Neuron (in vitro differentiated cells): ENCODE measurements at regions not wholly inside any gene's neighbourhood (a gene's known extent, or its start where the extent isn't known, plus 50 kb on each side); places are given as distances from the start of the nearest gene placed in this dataset.

Experiments used
- H2AFZ ChIP-seq: one replicate; pipeline ENCODE4 v1.6.1; 2013; ENCODE audit warnings: low read depth, mild to moderate bottlenecking, inconsistent platforms, low read length, moderate library complexity
- H3K27me3 ChIP-seq: one replicate; pipeline ENCODE4 v1.6.1; 2013; ENCODE audit warnings: low read length; ENCODE audit not compliant: insufficient read depth
- H3K36me3 ChIP-seq: one replicate; pipeline ENCODE4 v1.6.1; 2013; ENCODE audit warnings: low read length; ENCODE audit not compliant: insufficient read depth
- H3K4me1 ChIP-seq: one replicate; pipeline ENCODE4 v1.6.1; 2013; ENCODE audit warnings: low read length; ENCODE audit not compliant: insufficient read depth
- H3K4me3 ChIP-seq: 2 replicates; pipeline ENCODE4 v1.5.1; 2013; ENCODE audit warnings: mild to moderate bottlenecking, low read length, moderate library complexity
- H3K9me3 ChIP-seq: one replicate; pipeline ENCODE4 v1.6.1; 2013; ENCODE audit warnings: low read length

DNA sequence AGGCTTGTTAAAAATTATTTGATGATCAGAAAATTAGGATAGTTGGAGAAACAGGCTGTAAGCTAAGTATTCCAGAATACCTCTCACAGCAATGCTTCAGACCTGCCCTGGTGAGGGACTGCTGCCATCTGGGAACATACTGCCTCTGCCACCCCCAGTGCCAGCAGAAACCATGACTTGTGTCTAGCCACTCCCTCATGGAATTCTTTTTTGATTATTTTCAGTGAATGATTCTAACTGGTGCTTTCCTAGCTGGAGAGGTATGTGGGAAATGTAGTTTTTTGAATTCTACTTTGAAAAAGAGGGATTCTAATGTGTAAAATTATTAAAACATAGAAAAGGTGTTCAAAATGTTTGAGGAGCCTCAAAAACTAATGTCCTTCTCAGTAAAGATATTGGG lies 126.3 kb downstream of the HMHB1 start:
- H2AFZ ChIP-seq: no peak overlapping the region
- no peaks in the 10 kb centered on the region for H3K27me3 ChIP-seq
- H3K4me3 ChIP-seq: no peak overlapping the region
- H3K4me1 ChIP-seq: no peaks in the 10 kb centered on the region
- H3K9me3 ChIP-seq: no peaks in the 10 kb centered on the region
- H3K36me3 ChIP-seq: no peaks in the 10 kb centered on the region

- H3K4me1 ChIP-seq: no peaks in the 10 kb centered on the region
- H3K27me3 ChIP-seq: no peaks in the 10 kb centered on the region
- H3K9me3 ChIP-seq: no peaks in the 10 kb centered on the region
- H2AFZ ChIP-seq: no peak overlapping the region
- H3K36me3 ChIP-seq: no peaks in the 10 kb centered on the region
- no peak overlapping the region for H3K4me3 ChIP-seq
These were observed 134.9 kb downstream of the HMHB1 start for GRCh38 chr5:143946837-143947236.

GRCh38 chr5:143947313-143947712 lies 135.4 kb downstream of the HMHB1 start:
- H3K4me3 ChIP-seq: no peak overlapping the region
- H3K36me3 ChIP-seq: no peaks in the 10 kb centered on the region
- no peaks in the 10 kb centered on the region for H3K4me1 ChIP-seq
- no peaks in the 10 kb centered on the region for H3K9me3 ChIP-seq
- no peak overlapping the region for H2AFZ ChIP-seq
- no peaks in the 10 kb centered on the region for H3K27me3 ChIP-seq

DNA sequence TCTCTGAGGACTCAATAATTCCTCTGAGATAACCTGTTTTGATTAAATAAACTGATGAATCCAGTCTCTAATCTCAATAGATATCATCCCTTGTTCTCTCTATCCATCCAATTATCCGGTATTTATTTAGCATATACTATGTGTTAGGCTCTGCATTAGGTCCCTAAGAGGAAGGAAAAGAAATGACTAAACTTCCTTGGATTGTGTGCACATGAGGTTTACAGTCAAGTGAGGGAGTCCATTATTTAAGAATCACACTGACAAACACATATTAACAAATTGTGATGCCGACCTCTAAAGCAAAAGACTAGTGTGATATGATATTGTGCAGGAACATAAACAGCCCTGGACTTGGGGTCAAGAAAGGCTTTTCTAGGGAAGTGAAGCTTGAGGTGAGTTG lies 140.8 kb downstream of the HMHB1 start:
- H3K4me3 ChIP-seq: no peak overlapping the region
- H3K36me3 ChIP-seq: no peaks in the 10 kb centered on the region
- H3K4me1 ChIP-seq: no peaks in the 10 kb centered on the region
- H2AFZ ChIP-seq: no peak overlapping the region
- no peaks in the 10 kb centered on the region for H3K27me3 ChIP-seq
- no peaks in the 10 kb centered on the region for H3K9me3 ChIP-seq

DNA sequence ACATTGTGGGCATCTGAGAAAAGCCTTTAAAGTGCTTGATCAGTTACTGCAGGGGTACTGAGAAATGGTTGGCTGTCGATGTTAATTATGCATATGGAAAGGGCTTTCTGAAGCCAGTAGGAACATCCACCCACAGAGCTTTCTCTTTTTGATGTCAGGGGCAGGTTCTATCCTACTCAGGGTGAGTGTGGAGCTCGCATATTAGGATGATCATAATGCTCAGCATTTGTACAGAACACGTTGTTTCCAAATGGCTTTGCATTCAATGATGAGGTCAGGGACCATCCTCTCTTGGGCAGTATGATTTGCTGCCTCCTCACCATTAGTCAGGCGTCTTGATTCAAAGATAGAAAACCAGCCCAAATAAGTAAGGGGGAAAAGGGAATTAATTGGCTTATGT lies 141.9 kb downstream of the HMHB1 start:
- Histone ChIP-seq H3K9me3 (no peaks in the 10 kb centered on the region), H3K4me1 (no peaks in the 10 kb centered on the region), H3K36me3 (no peaks in the 10 kb centered on the region), H3K4me3 (no peak overlapping the region), H3K27me3 (no peaks in the 10 kb centered on the region), H2AFZ (no peak overlapping the region)

DNA sequence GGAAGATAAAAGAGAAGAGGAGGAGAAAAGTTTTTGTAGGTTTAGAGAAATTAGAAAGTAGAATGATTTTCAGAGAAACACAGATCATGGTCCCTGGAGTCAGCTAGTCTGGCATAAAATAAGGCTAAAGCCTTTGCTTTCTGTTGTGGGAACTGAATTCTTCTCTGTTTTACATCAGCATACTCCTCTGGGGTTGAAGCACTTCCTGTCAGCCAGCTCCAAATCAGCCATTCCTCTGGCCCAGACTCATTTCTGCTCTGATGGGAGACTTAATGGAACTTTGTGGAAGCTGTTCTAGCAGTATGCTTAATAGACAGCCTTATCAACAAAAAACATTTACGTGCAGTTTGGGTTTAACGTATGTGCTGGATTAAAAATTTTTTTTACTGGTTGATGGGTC lies 143.2 kb downstream of the HMHB1 start:
- no peak overlapping the region for H3K4me3 ChIP-seq
- H3K9me3 ChIP-seq: no peaks in the 10 kb centered on the region
- H3K27me3 ChIP-seq: no peaks in the 10 kb centered on the region
- H3K4me1 ChIP-seq: no peaks in the 10 kb centered on the region
- H3K36me3 ChIP-seq: no peaks in the 10 kb centered on the region
- H2AFZ ChIP-seq: no peak overlapping the region

DNA sequence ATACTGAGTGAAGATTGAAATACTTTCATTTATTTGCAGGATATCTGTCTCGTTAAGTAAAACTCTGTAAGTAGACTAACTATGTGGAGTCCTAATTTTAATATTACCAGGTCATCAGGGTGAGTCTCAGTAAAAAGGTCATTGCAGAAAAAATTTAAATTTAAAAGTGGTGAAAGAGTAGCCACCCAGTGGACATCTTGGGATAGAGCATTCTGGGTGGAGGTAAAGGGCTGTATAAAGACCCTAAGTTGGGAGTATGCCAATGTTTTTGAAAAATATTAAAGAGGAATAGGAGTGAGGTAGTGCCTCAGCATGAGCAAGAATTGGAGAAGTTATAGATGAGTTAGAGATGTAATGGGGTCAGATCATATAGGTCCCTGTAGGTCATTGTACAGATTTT lies 145.5 kb downstream of the HMHB1 start:
- Histone ChIP-seq H2AFZ (no peak overlapping the region), H3K9me3 (no peaks in the 10 kb centered on the region), H3K4me1 (no peaks in the 10 kb centered on the region), H3K27me3 (no peaks in the 10 kb centered on the region), H3K4me3 (no peak overlapping the region), H3K36me3 (no peaks in the 10 kb centered on the region)

DNA sequence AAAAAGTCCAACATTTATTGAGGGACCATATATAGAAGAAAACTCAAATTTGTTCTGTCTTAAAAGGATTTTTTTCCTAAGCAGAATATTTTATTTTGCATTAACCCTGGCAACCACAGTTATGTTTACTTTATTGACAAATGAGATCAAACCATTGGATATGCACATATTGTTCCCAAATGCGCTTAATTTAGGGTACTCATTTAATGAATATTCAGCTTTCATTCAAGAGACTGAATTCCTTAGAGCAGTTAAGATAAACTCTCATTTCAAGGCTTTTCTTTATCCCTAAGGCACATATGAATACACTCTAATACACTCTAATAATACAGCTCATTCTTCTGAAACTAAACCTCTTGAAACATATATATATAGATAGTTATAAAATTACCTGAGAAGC lies 150.2 kb downstream of the HMHB1 start:
- no peak overlapping the region for H2AFZ ChIP-seq
- H3K36me3 ChIP-seq: no peaks in the 10 kb centered on the region
- H3K27me3 ChIP-seq: no peaks in the 10 kb centered on the region
- H3K9me3 ChIP-seq: no peaks in the 10 kb centered on the region
- no peak overlapping the region for H3K4me3 ChIP-seq
- H3K4me1 ChIP-seq: no peaks in the 10 kb centered on the region

DNA sequence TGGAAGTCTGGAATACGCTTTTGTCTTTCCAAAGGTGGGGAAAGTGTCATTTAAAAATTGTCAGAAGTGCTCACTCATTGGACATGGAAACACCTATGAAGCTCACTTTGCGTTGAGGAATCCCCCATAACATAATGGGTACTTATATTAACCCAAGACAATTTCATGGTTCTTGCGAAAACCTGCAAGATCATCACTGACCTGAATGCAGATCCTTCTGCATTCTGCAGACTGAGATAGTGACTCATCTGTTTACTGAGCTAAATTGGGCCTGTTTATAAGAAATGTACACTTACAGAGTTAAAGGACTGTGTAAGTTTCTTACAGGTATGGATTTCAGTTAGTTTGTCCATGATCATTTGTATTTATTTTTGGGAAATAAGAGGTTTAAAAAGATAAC lies 153.0 kb downstream of the HMHB1 start:
- Histone ChIP-seq H3K9me3 (no peaks in the 10 kb centered on the region), H3K27me3 (no peaks in the 10 kb centered on the region), H3K4me3 (no peak overlapping the region), H3K4me1 (no peaks in the 10 kb centered on the region), H3K36me3 (no peaks in the 10 kb centered on the region), H2AFZ (no peak overlapping the region)

DNA sequence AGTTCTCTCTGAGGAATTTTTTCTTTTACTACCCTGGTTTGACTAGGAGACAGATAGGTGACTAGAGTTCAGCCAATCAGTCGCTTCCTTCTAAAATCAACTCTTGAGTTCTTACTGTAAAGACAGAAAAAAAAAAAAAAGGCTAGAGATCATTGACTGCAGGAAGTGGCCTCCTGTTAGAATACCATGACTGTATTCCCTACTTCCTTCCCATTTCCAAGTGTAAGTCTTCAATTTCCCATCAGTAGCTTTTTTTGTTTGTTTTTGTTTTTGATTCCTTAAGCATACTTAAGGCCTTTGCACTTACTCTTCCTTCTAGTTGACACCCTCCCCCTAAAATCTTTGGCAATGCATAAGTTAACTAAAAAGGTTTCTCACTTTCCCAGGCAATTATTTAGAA lies 154.3 kb downstream of the HMHB1 start:
- no peak overlapping the region for H3K4me3 ChIP-seq
- no peaks in the 10 kb centered on the region for H3K36me3 ChIP-seq
- H3K27me3 ChIP-seq: no peaks in the 10 kb centered on the region
- H3K4me1 ChIP-seq: no peaks in the 10 kb centered on the region
- no peak overlapping the region for H2AFZ ChIP-seq
- no peaks in the 10 kb centered on the region for H3K9me3 ChIP-seq

GRCh38 chr5:143968071-143968878 lies 156.3 kb downstream of the HMHB1 start:
- no peak overlapping the region for H2AFZ ChIP-seq
- H3K27me3 ChIP-seq: no peaks in the 10 kb centered on the region
- no peaks in the 10 kb centered on the region for H3K9me3 ChIP-seq
- H3K4me1 ChIP-seq: no peaks in the 10 kb centered on the region
- H3K36me3 ChIP-seq: no peaks in the 10 kb centered on the region
- H3K4me3 ChIP-seq: no peak overlapping the region

DNA sequence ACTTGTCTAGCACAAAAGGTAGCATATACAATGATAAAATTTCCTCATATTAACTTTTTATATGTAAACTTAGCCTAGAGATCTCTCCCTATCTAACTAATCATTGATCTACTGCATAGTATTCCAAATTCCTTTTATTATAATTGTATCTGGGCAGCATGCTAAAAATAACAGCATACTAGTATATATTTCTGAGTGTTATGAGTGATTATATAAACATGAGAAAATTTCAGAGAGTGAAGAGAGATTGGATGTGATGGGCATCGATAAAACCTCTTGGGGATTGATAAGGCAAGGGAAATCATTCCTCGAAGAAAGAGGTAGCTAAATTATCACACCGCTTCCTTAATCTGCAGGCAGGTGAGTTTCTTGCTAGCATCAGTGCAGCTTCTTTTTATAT lies 158.2 kb downstream of the HMHB1 start:
- no peak overlapping the region for H2AFZ ChIP-seq
- H3K36me3 ChIP-seq: no peaks in the 10 kb centered on the region
- no peak overlapping the region for H3K4me3 ChIP-seq
- no peaks in the 10 kb centered on the region for H3K4me1 ChIP-seq
- no peaks in the 10 kb centered on the region for H3K9me3 ChIP-seq
- no peaks in the 10 kb centered on the region for H3K27me3 ChIP-seq

- Histone ChIP-seq H3K36me3 (no peaks in the 10 kb centered on the region), H3K4me1 (no peaks in the 10 kb centered on the region), H3K27me3 (no peaks in the 10 kb centered on the region), H3K4me3 (no peak overlapping the region), H2AFZ (no peak overlapping the region), H3K9me3 (no peaks in the 10 kb centered on the region)
These were observed 160.1 kb downstream of the HMHB1 start for GRCh38 chr5:143972068-143972467.

DNA sequence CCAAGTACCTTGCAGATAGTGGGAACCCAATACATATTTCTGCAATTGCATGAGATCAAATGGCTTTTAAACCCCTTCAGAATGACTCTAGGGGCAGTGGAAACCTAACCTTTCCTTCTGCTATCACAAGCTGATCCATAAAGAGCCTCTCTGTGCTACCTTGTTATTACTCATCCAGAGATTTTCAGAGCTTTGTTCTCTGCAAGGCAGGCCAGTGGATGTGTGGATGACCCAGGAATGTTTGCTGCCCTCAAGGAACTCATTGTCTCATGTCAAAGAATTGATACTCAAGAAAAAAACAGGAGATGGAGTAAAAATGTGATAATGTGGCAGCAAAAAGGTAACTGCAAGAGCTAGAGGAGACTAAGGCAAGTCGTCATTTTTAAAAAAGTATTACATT lies 164.1 kb downstream of the HMHB1 start:
- Histone ChIP-seq H3K9me3 (no peaks in the 10 kb centered on the region), H2AFZ (no peak overlapping the region), H3K4me3 (no peak overlapping the region), H3K4me1 (no peaks in the 10 kb centered on the region), H3K36me3 (no peaks in the 10 kb centered on the region), H3K27me3 (no peaks in the 10 kb centered on the region)
